ENCODE measurements at regions not wholly inside any gene's neighbourhood (a gene's known extent, or its start where the extent isn't known, plus 50 kb on each side); places are given as distances from the start of the nearest gene placed in this dataset.
A peak's percentile ranks its signal among the peaks of the same experiment; 100 is the strongest.

DNA sequence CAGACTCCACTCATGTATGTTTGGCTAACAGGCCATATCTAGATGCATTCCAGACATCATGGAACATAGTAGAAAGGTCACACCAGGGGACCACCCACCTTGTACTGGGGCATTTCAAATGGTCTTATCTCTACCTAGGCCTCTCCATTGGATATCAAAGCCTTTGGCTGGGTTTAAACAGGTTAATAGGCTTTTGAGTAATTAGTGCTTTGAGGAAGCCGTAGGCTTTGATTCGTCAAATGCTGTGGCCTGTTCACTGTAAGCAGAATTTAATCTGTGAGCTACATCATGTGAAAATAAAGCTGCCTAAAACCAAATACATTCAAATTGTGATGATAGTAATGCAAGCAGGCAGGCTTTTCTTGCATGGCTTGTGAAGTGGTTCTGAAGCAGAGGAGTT lies 129.5 kb downstream of the ST8SIA2 start:
- H3K27ac ChIP-seq: no peak overlapping the region
- no peaks in the 10 kb centered on the region for H3K9me3 ChIP-seq (replicated peaks)
- no peaks in the 10 kb centered on the region for H3K36me3 ChIP-seq
- no peaks in the 10 kb centered on the region for H3K4me1 ChIP-seq (replicated peaks)
- DNase-seq (ENCODE audit: low read depth in 1 of 2, low spot score in 2 of 2): no peak
- no peaks in the 10 kb centered on the region for H3K27me3 ChIP-seq (replicated peaks)
- no peak overlapping the region for H3K4me3 ChIP-seq

DNA sequence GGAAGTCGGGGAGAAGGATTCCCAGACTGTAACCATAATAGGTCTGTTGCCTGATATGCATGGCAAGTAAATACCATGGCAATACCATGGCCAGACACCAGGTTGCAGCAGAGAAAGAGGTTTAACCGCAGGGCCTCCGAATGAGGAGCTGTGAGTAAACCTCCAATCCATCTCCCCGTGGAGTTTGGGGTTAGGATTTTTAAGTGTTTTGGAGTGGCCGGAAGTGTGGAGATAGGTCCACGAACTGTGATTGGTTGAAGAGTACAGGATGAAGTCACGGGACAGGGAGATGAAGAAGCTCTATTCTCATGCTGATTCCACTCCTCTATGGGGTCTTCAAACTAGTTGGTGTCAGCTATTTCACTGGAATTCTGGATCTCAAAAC lies 127.9 kb downstream of the ST8SIA2 start:
- DNase-seq (ENCODE audit: low read depth in 1 of 2, low spot score in 2 of 2): peak in 1 of 2 experiments; percentile 24
- no peaks in the 10 kb centered on the region for H3K4me1 ChIP-seq (replicated peaks)
- no peaks in the 10 kb centered on the region for H3K9me3 ChIP-seq (replicated peaks)
- no peaks in the 10 kb centered on the region for H3K36me3 ChIP-seq
- no peak overlapping the region for H3K4me3 ChIP-seq
- H3K27me3 ChIP-seq (replicated peaks): no peaks in the 10 kb centered on the region
- no peak overlapping the region for H3K27ac ChIP-seq

- DNase-seq (ENCODE audit: low read depth in 1 of 2, low spot score in 2 of 2): no peak
- Histone ChIP-seq H3K36me3 (no peaks in the 10 kb centered on the region), H3K27ac (no peak overlapping the region), H3K9me3 (replicated peaks) (no peaks in the 10 kb centered on the region), H3K27me3 (replicated peaks) (no peaks in the 10 kb centered on the region), H3K4me3 (no peak overlapping the region), H3K4me1 (replicated peaks) (no peaks in the 10 kb centered on the region)
Measured at GRCh38 chr15:92520914-92521623, 127.4 kb downstream of the ST8SIA2 start.

GRCh38 chr15:92519709-92520108 lies 126.0 kb downstream of the ST8SIA2 start:
- Histone ChIP-seq H3K4me3 (no peak overlapping the region), H3K36me3 (no peaks in the 10 kb centered on the region)
- DNase-seq (ENCODE audit: low read depth in 1 of 2, low spot score in 2 of 2): no peak

More at GRCh38 chr15:92519709-92520108, 126.0 kb downstream of the ST8SIA2 start:
- Histone ChIP-seq H3K27ac (no peak overlapping the region), H3K4me1 (replicated peaks) (no peaks in the 10 kb centered on the region), H3K9me3 (replicated peaks) (no peaks in the 10 kb centered on the region), H3K27me3 (replicated peaks) (no peaks in the 10 kb centered on the region)

Measured in SJSA1 (cell line).